Right lobe of liver (tissue), 4 donors: ENCODE measurements at regions not wholly inside any gene's neighbourhood (a gene's known extent, or its start where the extent isn't known, plus 50 kb on each side); places are given as distances from the start of the nearest gene placed in this dataset.

Source experiments
- POLR2A ChIP-seq: fragments of 450-650 bp; IDR thresholded peaks from one replicate; pipeline ENCODE4 v1.6.1; 2017; ENCODE audit warnings: antibody characterized with exemption, mild to moderate bottlenecking
- TF ChIP-seq, protein P1 (sequence below), 4 donors: fragments of 200-600 bp in 3 of 4; fragments of 450-650 bp in 1 of 4; IDR thresholded peaks; one replicate each; pipeline versions ENCODE4 v1.5.1 to v1.8.0; 2016 to 2022; ENCODE audit warnings: antibody characterized with exemption in 4 of 4, mild to moderate bottlenecking in 2 of 4
- donor health status: DM: no; HTN: no; CAD: no.
- donor health status: DM: no; HTN: no; CAD: no.
- donor health status: DM: no; HTN: yes; CAD: no.

DNA sequence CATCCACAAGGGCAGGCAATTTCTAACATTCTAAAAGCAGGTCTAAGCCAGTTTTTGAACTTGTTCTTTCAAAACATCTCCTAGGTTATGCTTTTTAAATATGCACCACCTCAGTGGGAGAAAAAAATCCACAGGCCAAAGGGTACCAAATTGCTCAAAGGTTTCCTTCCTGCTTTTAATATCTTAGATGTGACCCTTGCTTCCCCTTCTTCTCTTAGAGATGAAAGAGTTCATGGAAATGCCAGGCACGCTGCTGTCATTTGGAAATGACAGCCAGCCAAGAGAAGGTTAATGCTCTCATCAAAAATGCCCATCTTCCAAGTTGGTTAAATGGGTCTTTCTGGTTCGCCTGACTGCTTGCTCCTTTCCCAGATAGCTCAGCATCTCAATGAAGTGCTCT, 497.1 kb downstream of the CD83 start:
- TF ChIP-seq, protein P1, sequence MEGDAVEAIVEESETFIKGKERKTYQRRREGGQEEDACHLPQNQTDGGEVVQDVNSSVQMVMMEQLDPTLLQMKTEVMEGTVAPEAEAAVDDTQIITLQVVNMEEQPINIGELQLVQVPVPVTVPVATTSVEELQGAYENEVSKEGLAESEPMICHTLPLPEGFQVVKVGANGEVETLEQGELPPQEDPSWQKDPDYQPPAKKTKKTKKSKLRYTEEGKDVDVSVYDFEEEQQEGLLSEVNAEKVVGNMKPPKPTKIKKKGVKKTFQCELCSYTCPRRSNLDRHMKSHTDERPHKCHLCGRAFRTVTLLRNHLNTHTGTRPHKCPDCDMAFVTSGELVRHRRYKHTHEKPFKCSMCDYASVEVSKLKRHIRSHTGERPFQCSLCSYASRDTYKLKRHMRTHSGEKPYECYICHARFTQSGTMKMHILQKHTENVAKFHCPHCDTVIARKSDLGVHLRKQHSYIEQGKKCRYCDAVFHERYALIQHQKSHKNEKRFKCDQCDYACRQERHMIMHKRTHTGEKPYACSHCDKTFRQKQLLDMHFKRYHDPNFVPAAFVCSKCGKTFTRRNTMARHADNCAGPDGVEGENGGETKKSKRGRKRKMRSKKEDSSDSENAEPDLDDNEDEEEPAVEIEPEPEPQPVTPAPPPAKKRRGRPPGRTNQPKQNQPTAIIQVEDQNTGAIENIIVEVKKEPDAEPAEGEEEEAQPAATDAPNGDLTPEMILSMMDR (IDR thresholded peaks at IDR 0.05): no peak
- TF ChIP-seq POLR2A: no peak
